ENCODE measurements at regions not wholly inside any gene's neighbourhood (a gene's known extent, or its start where the extent isn't known, plus 50 kb on each side); places are given as distances from the start of the nearest gene placed in this dataset.

DNA sequence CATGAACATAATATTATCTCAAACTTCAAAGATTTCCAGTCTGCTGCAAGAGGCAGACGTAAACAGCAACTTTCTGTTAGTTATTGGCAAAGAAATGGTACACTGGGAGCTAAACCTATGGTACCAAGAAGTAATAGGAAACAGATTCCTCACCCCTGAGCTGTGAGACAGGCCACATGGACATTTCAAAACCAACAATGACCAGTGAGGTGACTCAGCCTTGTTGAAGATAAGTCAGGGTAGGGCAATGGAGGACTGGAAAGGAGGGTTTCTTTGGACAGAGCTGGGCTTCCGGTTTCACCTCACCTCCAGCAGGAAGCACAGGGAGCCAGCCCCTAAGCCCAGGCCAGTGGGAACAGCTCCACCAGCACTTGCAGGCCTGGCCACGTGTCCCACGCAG, 1320.5 kb downstream of the AACS start:
- TF ChIP-seq, protein P1, sequence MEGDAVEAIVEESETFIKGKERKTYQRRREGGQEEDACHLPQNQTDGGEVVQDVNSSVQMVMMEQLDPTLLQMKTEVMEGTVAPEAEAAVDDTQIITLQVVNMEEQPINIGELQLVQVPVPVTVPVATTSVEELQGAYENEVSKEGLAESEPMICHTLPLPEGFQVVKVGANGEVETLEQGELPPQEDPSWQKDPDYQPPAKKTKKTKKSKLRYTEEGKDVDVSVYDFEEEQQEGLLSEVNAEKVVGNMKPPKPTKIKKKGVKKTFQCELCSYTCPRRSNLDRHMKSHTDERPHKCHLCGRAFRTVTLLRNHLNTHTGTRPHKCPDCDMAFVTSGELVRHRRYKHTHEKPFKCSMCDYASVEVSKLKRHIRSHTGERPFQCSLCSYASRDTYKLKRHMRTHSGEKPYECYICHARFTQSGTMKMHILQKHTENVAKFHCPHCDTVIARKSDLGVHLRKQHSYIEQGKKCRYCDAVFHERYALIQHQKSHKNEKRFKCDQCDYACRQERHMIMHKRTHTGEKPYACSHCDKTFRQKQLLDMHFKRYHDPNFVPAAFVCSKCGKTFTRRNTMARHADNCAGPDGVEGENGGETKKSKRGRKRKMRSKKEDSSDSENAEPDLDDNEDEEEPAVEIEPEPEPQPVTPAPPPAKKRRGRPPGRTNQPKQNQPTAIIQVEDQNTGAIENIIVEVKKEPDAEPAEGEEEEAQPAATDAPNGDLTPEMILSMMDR (IDR thresholded peaks at IDR 0.05), result no peak
- no peak for TF ChIP-seq ZFX (IDR thresholded peaks at IDR 0.05; ENCODE audit: borderline replicate concordance)
